ENCODE measurements at regions not wholly inside any gene's neighbourhood (a gene's known extent, or its start where the extent isn't known, plus 50 kb on each side); places are given as distances from the start of the nearest gene placed in this dataset.

DNA sequence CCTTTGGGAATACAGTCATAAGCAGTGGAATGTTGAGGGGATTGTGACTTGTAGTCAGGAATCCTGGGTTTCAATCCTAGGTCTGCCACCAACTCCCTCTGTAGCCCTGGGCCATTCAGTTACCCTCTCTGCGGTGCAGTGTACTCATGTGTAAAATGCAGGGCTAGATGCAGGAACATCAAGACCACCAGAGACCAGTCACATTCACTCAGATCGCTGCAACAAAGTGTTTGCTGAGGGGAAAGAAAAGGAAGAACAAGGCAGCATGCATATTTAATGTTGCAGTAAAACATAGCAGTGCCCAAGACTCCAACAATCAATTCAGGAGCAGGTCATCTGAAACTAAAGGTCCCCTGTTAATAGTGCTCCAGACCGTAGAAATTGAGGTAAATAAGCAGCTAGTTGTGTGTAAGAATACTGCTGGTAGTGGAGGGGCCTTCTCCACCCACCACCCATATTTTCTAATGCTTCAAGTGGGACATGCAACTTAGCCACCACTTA, 410.7 kb downstream of the OMA1 start:
- CTCF ChIA-PET: no interaction called here
- POLR2A ChIA-PET (ENCODE audit: unreplicated experiment): no interaction called here

DNA sequence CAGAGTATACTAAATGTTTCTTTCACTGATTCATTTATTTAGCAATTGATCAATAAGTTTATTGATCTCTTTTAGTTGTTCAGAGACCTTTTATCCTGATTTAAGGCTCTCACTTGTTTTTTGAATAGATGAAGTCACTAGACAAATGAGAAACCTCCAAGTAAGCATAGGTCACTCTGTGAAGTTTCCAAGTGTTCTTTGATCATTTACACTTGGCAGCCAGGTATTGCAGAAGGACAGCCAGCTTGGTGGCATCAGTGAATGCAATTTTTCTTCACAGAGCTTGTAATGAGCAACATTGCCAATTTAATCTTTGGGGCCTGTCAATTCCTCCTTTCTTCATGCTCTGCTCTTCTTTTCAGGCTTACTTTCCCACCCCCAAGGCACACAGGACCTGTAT, 413.0 kb downstream of the OMA1 start:
- BruUV-seq (replicated peaks): no TSS peak
- no peak for TF ChIP-seq EZH2 (IDR thresholded peaks at IDR 0.05; ENCODE audit: low read length, unreplicated experiment)
- TF ChIP-seq EZH2phosphoT487 (IDR thresholded peaks at IDR 0.05; ENCODE audit: borderline replicate concordance, low read length): no peak
- TF ChIP-seq, protein P1, sequence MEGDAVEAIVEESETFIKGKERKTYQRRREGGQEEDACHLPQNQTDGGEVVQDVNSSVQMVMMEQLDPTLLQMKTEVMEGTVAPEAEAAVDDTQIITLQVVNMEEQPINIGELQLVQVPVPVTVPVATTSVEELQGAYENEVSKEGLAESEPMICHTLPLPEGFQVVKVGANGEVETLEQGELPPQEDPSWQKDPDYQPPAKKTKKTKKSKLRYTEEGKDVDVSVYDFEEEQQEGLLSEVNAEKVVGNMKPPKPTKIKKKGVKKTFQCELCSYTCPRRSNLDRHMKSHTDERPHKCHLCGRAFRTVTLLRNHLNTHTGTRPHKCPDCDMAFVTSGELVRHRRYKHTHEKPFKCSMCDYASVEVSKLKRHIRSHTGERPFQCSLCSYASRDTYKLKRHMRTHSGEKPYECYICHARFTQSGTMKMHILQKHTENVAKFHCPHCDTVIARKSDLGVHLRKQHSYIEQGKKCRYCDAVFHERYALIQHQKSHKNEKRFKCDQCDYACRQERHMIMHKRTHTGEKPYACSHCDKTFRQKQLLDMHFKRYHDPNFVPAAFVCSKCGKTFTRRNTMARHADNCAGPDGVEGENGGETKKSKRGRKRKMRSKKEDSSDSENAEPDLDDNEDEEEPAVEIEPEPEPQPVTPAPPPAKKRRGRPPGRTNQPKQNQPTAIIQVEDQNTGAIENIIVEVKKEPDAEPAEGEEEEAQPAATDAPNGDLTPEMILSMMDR (conservative IDR thresholded peaks at IDR 0.05; ENCODE audit: low read depth, low read length): no peak
- Histone ChIP-seq H3K4me2 (ENCODE audit: low read length) (no peak overlapping the region), H3K79me2 (ENCODE audit: low read length) (no peaks in the 10 kb centered on the region), H3K9ac (ENCODE audit: low read length) (no peak overlapping the region), H3K9me2 (replicated peaks; ENCODE audit: low read length) (no peaks in the 10 kb centered on the region), H3K27me3 (ENCODE audit: low read length) (no peaks in the 10 kb centered on the region), H3F3A (ENCODE audit: low read length, unreplicated experiment) (no peaks in the 10 kb centered on the region), H3K36me3 (ENCODE audit: low read depth, low read length) (no peaks in the 10 kb centered on the region), H3K27ac (ENCODE audit: low read length) (no peak overlapping the region), H3K9me3 (ENCODE audit: low read length) (no peaks in the 10 kb centered on the region), H2AFZ (ENCODE audit: low read length) (no peak overlapping the region), H3K4me3 (ENCODE audit: low read length) (no peak overlapping the region), H3K4me1 (ENCODE audit: insufficient read depth, low read length) (no peaks in the 10 kb centered on the region), H4K20me1 (ENCODE audit: low read length) (no peaks in the 10 kb centered on the region)
- ChIA-PET POLR2A (ENCODE audit: unreplicated experiment) (no interaction called here), CTCF (no interaction called here)
- no peak for ATAC-seq
- no peak for DNase-seq
- intact Hi-C loops (cut with micrococcal nuclease): no loop called here

More for the DNA sequence above, 410.7 kb downstream of the OMA1 start:
- Histone ChIP-seq H3K9me3 (ENCODE audit: low read length) (no peaks in the 10 kb centered on the region), H3K9me2 (replicated peaks; ENCODE audit: low read length) (no peaks in the 10 kb centered on the region), H3K36me3 (ENCODE audit: low read depth, low read length) (no peaks in the 10 kb centered on the region), H3K79me2 (ENCODE audit: low read length) (no peaks in the 10 kb centered on the region), H3K4me3 (ENCODE audit: low read length) (no peak overlapping the region), H4K20me1 (ENCODE audit: low read length) (no peaks in the 10 kb centered on the region), H3K27ac (ENCODE audit: low read length) (no peak overlapping the region), H3K9ac (ENCODE audit: low read length) (no peak overlapping the region), H3K27me3 (ENCODE audit: low read length) (no peaks in the 10 kb centered on the region), H2AFZ (ENCODE audit: low read length) (no peak overlapping the region), H3K4me1 (ENCODE audit: insufficient read depth, low read length) (no peaks in the 10 kb centered on the region), H3K4me2 (ENCODE audit: low read length) (no peak overlapping the region), H3F3A (ENCODE audit: low read length, unreplicated experiment) (no peaks in the 10 kb centered on the region)
- TF ChIP-seq, protein P1 (conservative IDR thresholded peaks at IDR 0.05; ENCODE audit: low read depth, low read length): no peak
- no peak for TF ChIP-seq EZH2phosphoT487 (IDR thresholded peaks at IDR 0.05; ENCODE audit: borderline replicate concordance, low read length)
- no peak for TF ChIP-seq EZH2 (IDR thresholded peaks at IDR 0.05; ENCODE audit: low read length, unreplicated experiment)
- BruUV-seq (replicated peaks): no TSS peak
- ATAC-seq (no peak), DNase-seq (no peak)
- intact Hi-C loops (cut with micrococcal nuclease): no loop called here

DNA sequence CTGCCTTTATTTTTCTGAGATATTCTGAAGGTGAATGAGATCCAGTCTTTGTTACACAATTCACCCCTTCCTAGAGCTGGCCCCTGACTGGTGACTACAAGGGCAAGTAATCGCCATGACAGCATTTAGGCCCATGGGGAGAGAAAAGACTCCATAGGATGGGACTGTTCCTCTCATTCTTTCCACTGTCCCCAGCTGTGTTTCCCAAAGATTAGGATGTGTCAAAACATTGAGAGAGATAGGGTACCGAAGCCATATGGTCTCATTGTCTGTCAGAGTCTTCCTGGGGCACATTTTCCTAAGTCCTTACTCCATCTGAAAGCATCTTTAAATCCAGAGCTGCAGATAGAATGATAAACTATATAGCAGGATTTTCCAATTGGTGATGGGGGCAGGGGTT, 423.5 kb downstream of the OMA1 start:
- H2AFZ ChIP-seq (ENCODE audit: low read length): no peak overlapping the region
- H3F3A ChIP-seq (ENCODE audit: low read length, unreplicated experiment): no peaks in the 10 kb centered on the region
- H3K4me1 ChIP-seq (ENCODE audit: insufficient read depth, low read length): no peaks in the 10 kb centered on the region
- no peak overlapping the region for H3K4me2 ChIP-seq (ENCODE audit: low read length)
- intact Hi-C loops (cut with micrococcal nuclease): no loop called here
- H3K9ac ChIP-seq (ENCODE audit: low read length): no peak overlapping the region
- H3K9me3 ChIP-seq (ENCODE audit: low read length): no peaks in the 10 kb centered on the region
- H3K79me2 ChIP-seq (ENCODE audit: low read length): no peaks in the 10 kb centered on the region
- no peaks in the 10 kb centered on the region for H3K36me3 ChIP-seq (ENCODE audit: low read depth, low read length)
- no peaks in the 10 kb centered on the region for H3K27me3 ChIP-seq (ENCODE audit: low read length)
- H4K20me1 ChIP-seq (ENCODE audit: low read length): no peaks in the 10 kb centered on the region
- ATAC-seq (no peak), DNase-seq (no peak)
- no peak overlapping the region for H3K4me3 ChIP-seq (ENCODE audit: low read length)
- no TSS peak for BruUV-seq (replicated peaks)
- no peak overlapping the region for H3K27ac ChIP-seq (ENCODE audit: low read length)
- ChIA-PET POLR2A (ENCODE audit: unreplicated experiment) (no interaction called here), CTCF (no interaction called here)
- H3K9me2 ChIP-seq (replicated peaks; ENCODE audit: low read length): no peaks in the 10 kb centered on the region
- TF ChIP-seq, protein P1 (conservative IDR thresholded peaks at IDR 0.05; ENCODE audit: low read depth, low read length): no peak
- TF ChIP-seq EZH2 (IDR thresholded peaks at IDR 0.05; ENCODE audit: low read length, unreplicated experiment) (no peak), EZH2phosphoT487 (IDR thresholded peaks at IDR 0.05; ENCODE audit: borderline replicate concordance, low read length) (no peak)

Data from PC-3 (cell line).